HepG2 (cell line): ENCODE measurements at regions not wholly inside any gene's neighbourhood (a gene's known extent, or its start where the extent isn't known, plus 50 kb on each side); places are given as distances from the start of the nearest gene placed in this dataset.

Experiments used
- ATAC-seq: fragments of 200-7000 bp; cut with Tn5 transposase; 3 replicates; pipeline ENCODE4 v1.9.1; 2020; ENCODE audit warnings: mild to moderate bottlenecking, moderate library complexity
- BruUV-seq: library from RNA; stranded (reverse); fragments of 400-500 nt; replicated peaks from 2 replicates; lab custom pipeline; 2021; lab: Mats Ljungman, UMichigan
- CTCF ChIA-PET: fragments of 300-600 bp; formaldehyde crosslinking; extraction: SDS; loops from one replicate; lab custom pipeline; 2021; ENCODE audit warnings: low total read pairs, inconsistent platforms, low intra/inter-chr PET ratio; lab: Yijun Ruan, JAX
- POLR2A ChIA-PET: fragments of 350-600 bp; sonication (Branson Sonifier 250); formaldehyde crosslinking; loops from one replicate; lab custom pipeline; 2020; ENCODE audit warnings: antibody characterized with exemption, inconsistent platforms; lab: Yijun Ruan, JAX
- DNase-seq: peaks from one replicate; pipeline ENCODE4 v3.0.0-alpha.2; 2015; ENCODE audit warnings: low spot score
- FAIRE-seq: peaks from 3 replicates; lab custom pipeline; 2011; peaks lifted over from hg19 to GRCh38; lab: Jason Lieb, UNC
- H2AFZ ChIP-seq: one replicate; pipeline ENCODE4 v1.6.1; 2011; ENCODE audit warnings: low read length, inconsistent platforms
- H3K27ac ChIP-seq: fragments of 300-600 bp; 3 replicates; pipeline ENCODE4 v1.8.0; 2011; ENCODE audit warnings: mixed run types, mild to moderate bottlenecking, mixed read lengths, low read length, inconsistent platforms; ENCODE audit not compliant: insufficient read depth; ENCODE audit errors: extremely low read length
- H3K27me3 ChIP-seq, 2 experiments: fragments of 200-600 bp in 1 of 2; 2 replicates in 1 of 2; 3 replicates in 1 of 2; pipeline versions ENCODE4 v1.6.0 to v1.8.0; 2011; ENCODE audit warnings: low read length in 2 of 2, mild to moderate bottlenecking in 2 of 2, moderate library complexity in 2 of 2, inconsistent platforms in 1 of 2; ENCODE audit not compliant: insufficient read depth in 2 of 2, control insufficient read depth in 1 of 2
- H3K36me3 ChIP-seq, 2 experiments: fragments of 200-600 bp in 1 of 2; replicated peaks in 1 of 2; 2 replicates in 1 of 2; 3 replicates in 1 of 2; pipeline versions ENCODE4 v1.5.1 to v1.8.0; 2011; ENCODE audit warnings: low read length in 2 of 2, inconsistent platforms in 1 of 2; ENCODE audit not compliant: insufficient read depth in 2 of 2, control insufficient read depth in 1 of 2
- H3K4me1 ChIP-seq: 2 replicates; pipeline ENCODE4 v1.5.1; 2012; ENCODE audit warnings: low read length, inconsistent platforms; ENCODE audit not compliant: insufficient read depth
- H3K4me2 ChIP-seq: 2 replicates; pipeline ENCODE4 v1.6.0; 2011; ENCODE audit warnings: low read depth, low read length, inconsistent platforms
- H3K4me3 ChIP-seq, 3 experiments: fragments of 200-600 bp in 1 of 3; sonication (generic), shearing (Covaris generic) in 1 of 3; replicated peaks in 1 of 3; 2 replicates each; pipeline ENCODE4 v1.5.1; 2011 to 2016; ENCODE audit warnings: low read length in 3 of 3, inconsistent platforms in 2 of 3, low read depth in 2 of 3, mild to moderate bottlenecking in 2 of 3, control low read depth in 1 of 3, mixed read lengths in 1 of 3; ENCODE audit not compliant: insufficient read depth in 1 of 3
- H3K79me2 ChIP-seq: one replicate; pipeline ENCODE4 v1.6.1; 2011; ENCODE audit warnings: low read length, inconsistent platforms; ENCODE audit not compliant: insufficient read depth
- H3K9ac ChIP-seq: 2 replicates; pipeline ENCODE4 v1.6.0; 2011; ENCODE audit warnings: mild to moderate bottlenecking, low read depth, low read length, inconsistent platforms; ENCODE audit not compliant: insufficient read depth
- H3K9me3 ChIP-seq: 2 replicates; pipeline ENCODE4 v1.5.1; 2012; ENCODE audit warnings: mild to moderate bottlenecking, low read length
- H4K20me1 ChIP-seq: 2 replicates; pipeline ENCODE4 v1.6.0; 2011; ENCODE audit warnings: inconsistent platforms, mild to moderate bottlenecking, low read length, moderate library complexity; ENCODE audit not compliant: insufficient read depth
- ADNP ChIP-seq: sonication (generic); formaldehyde crosslinking; IDR thresholded peaks from 2 replicates; pipeline ENCODE4 v1.4.0; 2020; ENCODE audit warnings: missing genetic modification reagents
- EEA1 ChIP-seq: sonication (generic); formaldehyde crosslinking; IDR thresholded peaks from 2 replicates; pipeline ENCODE4 v1.5.1; 2020; ENCODE audit warnings: mild to moderate bottlenecking, missing genetic modification reagents, borderline replicate concordance
- FOXK1 ChIP-seq: sonication (generic); formaldehyde crosslinking; IDR thresholded peaks from 2 replicates; pipeline ENCODE4 v1.4.0; 2020; ENCODE audit warnings: low read depth, missing genetic modification reagents, borderline replicate concordance
- FOXM1 ChIP-seq: sonication (generic); formaldehyde crosslinking; IDR thresholded peaks from 2 replicates; pipeline ENCODE4 v1.5.0; 2020; ENCODE audit warnings: missing genetic modification reagents
- NFRKB ChIP-seq: fragments of 450-650 bp; IDR thresholded peaks from 2 replicates; pipeline ENCODE4 v1.6.1; 2017
- NR1H2 ChIP-seq: sonication (generic); formaldehyde crosslinking; IDR thresholded peaks from 2 replicates; pipeline ENCODE4 v1.8.1; 2022; ENCODE audit warnings: low read depth, missing genetic modification reagents, borderline replicate concordance
- PPARG ChIP-seq: conservative IDR thresholded peaks from 2 replicates; pipeline ENCODE4 v1.6.1; 2016; ENCODE audit warnings: missing biosample characterization, missing genetic modification reagents
- PRPF4 ChIP-seq: fragments of 200-400 bp; formaldehyde crosslinking; IDR thresholded peaks from 2 replicates; pipeline ENCODE4 v1.6.1; 2016; ENCODE audit warnings: low read length, low read depth; ENCODE audit not compliant: poor library complexity, severe bottlenecking
- SPEN ChIP-seq: sonication (generic); formaldehyde crosslinking; IDR thresholded peaks from 2 replicates; pipeline ENCODE4 v1.5.1; 2020; ENCODE audit warnings: low read depth, mild to moderate bottlenecking, missing genetic modification reagents
- WIZ ChIP-seq: sonication (generic); formaldehyde crosslinking; IDR thresholded peaks from 2 replicates; pipeline ENCODE4 v1.5.1; 2020; ENCODE audit warnings: mild to moderate bottlenecking, missing genetic modification reagents
- ZNF33B ChIP-seq: sonication (generic); formaldehyde crosslinking; IDR thresholded peaks from 2 replicates; pipeline ENCODE4 v1.5.1; 2020; ENCODE audit warnings: mild to moderate bottlenecking, missing genetic modification reagents
- ZNF484 ChIP-seq: sonication (generic); formaldehyde crosslinking; IDR thresholded peaks from 2 replicates; pipeline ENCODE4 v1.5.1; 2020; ENCODE audit warnings: mild to moderate bottlenecking, low read depth, missing genetic modification reagents, borderline replicate concordance
- ZNF605 ChIP-seq: sonication (generic); formaldehyde crosslinking; IDR thresholded peaks from 2 replicates; pipeline ENCODE4 v1.8.0; 2022; ENCODE audit warnings: mild to moderate bottlenecking, missing genetic modification reagents
- ZNF703 ChIP-seq: sonication (generic); formaldehyde crosslinking; IDR thresholded peaks from 2 replicates; pipeline ENCODE4 v1.5.1; 2020; ENCODE audit warnings: missing genetic modification reagents, mild to moderate bottlenecking, moderate library complexity, borderline replicate concordance
- ZNF75D ChIP-seq: sonication (generic); formaldehyde crosslinking; IDR thresholded peaks from 2 replicates; pipeline ENCODE4 v1.8.1; 2023; ENCODE audit warnings: missing genetic modification reagents, mild to moderate bottlenecking, borderline replicate concordance
- ZNF766 ChIP-seq: sonication (generic); formaldehyde crosslinking; IDR thresholded peaks from 2 replicates; pipeline ENCODE4 v1.5.0; 2020; ENCODE audit warnings: missing genetic modification reagents, borderline replicate concordance
- WGBS: methylation state at CpG from one replicate; pipeline ENCODE4 v1.1.6; 2017; ENCODE audit warnings: low lambda C conversion rate; 5-methylcytosine and 5-hydroxymethylcytosine counted together
- in situ Hi-C: cut with HindIII; loops from 2 replicates; pipeline ENCODE4 v1.10.0; 2017; ENCODE audit warnings: low pct_unique_long_range_greater_than_20kb; ENCODE audit not compliant: extremely low pct_ligation_motif_present
- intact Hi-C: fragments of 100-400 bp; cut with micrococcal nuclease; formaldehyde crosslinking; loops from one replicate; pipeline ENCODE4 v1.10.0; 2022; ENCODE audit not compliant: unreplicated experiment
- TF ChIP-seq, protein P1 (sequence below): sonication (generic); formaldehyde crosslinking; IDR thresholded peaks from 2 replicates; pipeline ENCODE4 v1.4.0; 2020; ENCODE audit warnings: missing genetic modification reagents

DNA sequence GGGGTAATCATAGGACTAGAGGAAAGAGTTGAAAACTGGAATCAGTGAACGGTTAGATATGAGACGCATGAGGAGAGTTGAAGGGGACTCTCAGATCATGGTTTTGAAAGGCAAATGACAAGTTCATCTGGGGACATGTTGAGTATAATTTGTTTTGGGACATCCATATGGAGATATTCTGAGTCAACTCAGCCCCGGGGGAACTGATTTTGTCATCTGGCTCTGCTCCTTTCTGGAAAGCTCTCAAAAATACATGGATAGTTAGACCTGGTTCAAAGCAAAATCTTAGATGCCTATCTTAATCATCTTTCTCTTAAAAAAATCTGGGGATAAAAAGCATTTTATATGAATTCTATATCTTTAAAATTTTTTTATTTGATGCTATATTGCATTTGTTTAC is 161.2 kb downstream of the SNX18 start:
- no TSS peak for BruUV-seq
- H3K36me3 ChIP-seq = no peaks in the 10 kb centered on the region
- in situ Hi-C loops = no loop called here
- FAIRE-seq (no peak), DNase-seq (no peak), ATAC-seq (no peak)
- H3K27ac ChIP-seq = no peak overlapping the region
- H3K4me1 ChIP-seq = no peaks in the 10 kb centered on the region
- CTCF ChIA-PET = no interaction called here
- H2AFZ ChIP-seq = no peak overlapping the region
- no peak overlapping the region for H3K4me3 ChIP-seq
- H3K9me3 ChIP-seq = no peaks in the 10 kb centered on the region
- H4K20me1 ChIP-seq = no peaks in the 10 kb centered on the region
- H3K4me2 ChIP-seq = no peak overlapping the region
- intact Hi-C loops = no loop called here
- 31% methylated on average over 3 of the region's 3 CpGs for WGBS
- no peaks in the 10 kb centered on the region for H3K27me3 ChIP-seq
- H3K79me2 ChIP-seq = no peaks in the 10 kb centered on the region
- no peak overlapping the region for H3K9ac ChIP-seq
- POLR2A ChIA-PET = no interaction called here
- TF ChIP-seq ZNF605 (CRISPR knock-in tag) (no peak), EEA1 (CRISPR knock-in tag) (no peak), ZNF33B (CRISPR knock-in tag) (no peak), ADNP (CRISPR knock-in tag) (no peak), PRPF4 (no peak), SPEN (CRISPR knock-in tag) (no peak), NR1H2 (no peak), ZNF484 (CRISPR knock-in tag) (no peak), ZNF75D (CRISPR knock-in tag) (no peak), NFRKB (no peak), ZNF703 (CRISPR knock-in tag) (no peak), PPARG (CRISPR knock-in tag) (no peak), FOXM1 (no peak), ZNF766 (CRISPR knock-in tag) (no peak), WIZ (CRISPR knock-in tag) (no peak), FOXK1 (no peak)
- TF ChIP-seq, protein P1, sequence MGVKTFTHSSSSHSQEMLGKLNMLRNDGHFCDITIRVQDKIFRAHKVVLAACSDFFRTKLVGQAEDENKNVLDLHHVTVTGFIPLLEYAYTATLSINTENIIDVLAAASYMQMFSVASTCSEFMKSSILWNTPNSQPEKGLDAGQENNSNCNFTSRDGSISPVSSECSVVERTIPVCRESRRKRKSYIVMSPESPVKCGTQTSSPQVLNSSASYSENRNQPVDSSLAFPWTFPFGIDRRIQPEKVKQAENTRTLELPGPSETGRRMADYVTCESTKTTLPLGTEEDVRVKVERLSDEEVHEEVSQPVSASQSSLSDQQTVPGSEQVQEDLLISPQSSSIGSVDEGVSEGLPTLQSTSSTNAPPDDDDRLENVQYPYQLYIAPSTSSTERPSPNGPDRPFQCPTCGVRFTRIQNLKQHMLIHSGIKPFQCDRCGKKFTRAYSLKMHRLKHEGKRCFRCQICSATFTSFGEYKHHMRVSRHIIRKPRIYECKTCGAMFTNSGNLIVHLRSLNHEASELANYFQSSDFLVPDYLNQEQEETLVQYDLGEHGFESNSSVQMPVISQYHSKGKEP = no peak
